NCI-H748 (cell line): ENCODE measurements at regions not wholly inside any gene's neighbourhood (a gene's known extent, or its start where the extent isn't known, plus 50 kb on each side); places are given as distances from the start of the nearest gene placed in this dataset.

Experiments used
- DNase-seq: peaks from one replicate; lab custom pipeline; 2025; ENCODE audit not compliant: unreplicated experiment; lab: John Stamatoyannopoulos, UW

DNA sequence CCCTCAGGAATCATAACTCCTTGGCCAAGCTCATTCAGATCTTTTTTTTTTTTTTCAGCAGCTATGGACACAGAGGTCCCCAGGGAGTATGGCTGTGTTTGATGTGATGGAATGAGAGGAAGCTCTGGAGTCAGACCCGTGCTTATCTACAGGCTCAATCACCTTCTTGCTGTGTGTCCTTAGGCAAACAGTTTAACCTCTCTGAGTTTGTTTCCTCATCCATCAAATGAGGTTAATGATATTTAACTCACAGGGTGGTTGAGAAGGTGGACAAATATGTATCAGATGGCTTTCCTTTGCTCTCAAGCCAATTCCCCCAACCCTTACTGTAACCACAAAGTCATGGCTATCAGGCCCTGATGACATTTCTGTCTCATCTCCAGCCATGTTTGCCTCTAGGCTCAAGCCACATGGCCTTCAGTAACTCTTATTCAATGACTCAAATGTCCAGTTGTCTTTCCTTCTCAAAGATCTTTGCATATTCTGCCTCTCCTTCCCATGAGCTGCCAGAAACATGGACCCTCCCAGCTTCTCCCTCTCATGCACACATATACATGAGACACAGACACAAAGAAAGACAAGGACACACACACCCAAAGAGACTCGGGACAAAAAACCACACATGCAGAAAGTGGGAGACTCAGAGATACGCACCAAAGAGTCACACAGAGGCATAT, 303.5 kb upstream of the KAZN start:
- DNase-seq: no peak

- no peak for DNase-seq
These were observed 301.7 kb upstream of the KAZN start for GRCh38 chr1:14296795-14297194.

DNA sequence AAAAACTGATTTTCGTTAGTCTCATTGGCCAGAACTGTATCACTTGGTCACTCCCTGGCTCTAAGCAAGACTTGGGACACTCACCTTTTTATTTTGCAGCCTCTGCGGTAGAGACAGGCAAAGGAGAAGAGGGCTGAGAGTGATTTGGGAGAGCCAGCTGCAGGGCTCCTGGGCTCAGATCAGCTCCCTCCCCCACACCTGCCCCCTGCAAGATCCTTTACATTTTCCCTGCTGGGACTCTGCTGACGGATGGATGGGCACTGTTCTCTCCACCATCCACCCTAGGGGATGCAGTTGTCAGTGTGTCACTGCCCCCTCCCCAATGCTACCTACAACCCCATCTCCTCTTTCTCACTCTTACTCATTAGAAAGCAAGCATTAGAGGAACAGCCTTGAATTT, 301.1 kb upstream of the KAZN start:
- DNase-seq: no peak

- peak; percentile 72 for DNase-seq
These were observed 299.7 kb upstream of the KAZN start for GRCh38 chr1:14298806-14299205.

DNA sequence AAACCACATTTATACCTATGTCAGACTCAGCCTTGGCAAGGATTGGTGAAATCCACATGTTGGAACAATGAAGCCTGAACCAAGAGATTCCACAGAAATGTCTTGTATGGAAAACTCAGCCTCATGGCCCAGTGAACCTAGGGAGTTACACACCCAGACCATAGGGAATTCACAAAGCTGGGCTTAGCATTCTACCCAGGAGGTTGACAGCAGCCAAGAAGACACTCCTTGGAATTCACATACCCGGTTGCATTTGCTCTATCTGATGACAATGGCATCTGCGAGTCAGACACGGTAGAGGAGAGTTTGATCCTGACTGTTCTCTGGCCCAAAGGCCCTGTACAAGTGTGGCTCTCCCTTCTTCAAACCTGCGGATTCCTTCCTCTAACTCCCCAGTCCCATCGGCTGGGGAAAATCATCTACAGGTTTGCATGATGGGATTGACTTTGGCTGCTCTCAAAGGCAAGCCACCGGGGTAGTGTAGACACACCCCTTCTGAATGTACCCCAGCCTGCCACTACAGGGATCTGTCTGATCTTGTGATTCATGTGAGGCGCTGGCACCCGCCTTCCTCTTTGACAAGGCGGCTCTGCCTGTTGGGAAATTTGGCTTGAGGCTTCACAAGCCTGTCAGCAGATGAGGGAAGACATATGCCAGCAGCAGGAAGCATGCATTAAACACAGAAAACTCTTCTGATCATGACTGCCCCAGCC, 297.3 kb upstream of the KAZN start:
- DNase-seq: no peak

DNA sequence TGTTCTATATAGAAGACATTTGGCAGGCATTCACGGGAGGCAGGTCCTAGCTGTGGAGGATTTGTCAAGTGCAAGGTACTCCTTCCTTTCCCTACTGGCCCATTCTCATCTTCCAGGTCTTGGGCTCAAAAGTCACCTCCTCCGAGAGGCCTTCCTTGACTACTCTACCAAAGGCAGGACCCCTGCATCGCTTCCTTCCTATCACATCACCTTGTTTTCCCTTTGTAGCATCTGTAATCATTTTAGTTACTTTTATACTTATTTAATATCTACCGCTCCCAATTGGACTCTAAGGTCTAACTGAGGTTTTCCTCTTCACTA, 296.8 kb upstream of the KAZN start:
- DNase-seq: no peak

DNA sequence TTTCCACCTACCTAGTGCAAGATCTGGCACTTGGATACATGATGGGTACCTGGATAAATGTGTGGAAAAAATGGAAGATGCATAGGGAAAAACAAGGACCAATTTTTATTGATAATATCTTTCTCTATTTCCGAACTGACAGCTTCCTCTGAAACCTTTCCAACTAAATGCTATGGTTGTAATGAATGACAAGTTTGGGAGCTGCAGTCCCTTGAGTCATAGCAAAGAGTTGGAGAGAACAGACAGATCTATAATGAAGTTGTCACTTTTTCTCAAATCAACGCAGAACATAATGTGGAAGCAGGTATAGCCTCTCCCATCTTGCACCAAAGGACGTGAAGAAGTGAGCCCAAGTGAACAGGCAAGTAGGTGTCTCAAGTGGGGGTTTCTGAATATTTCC, 296.5 kb upstream of the KAZN start:
- DNase-seq: no peak

DNA sequence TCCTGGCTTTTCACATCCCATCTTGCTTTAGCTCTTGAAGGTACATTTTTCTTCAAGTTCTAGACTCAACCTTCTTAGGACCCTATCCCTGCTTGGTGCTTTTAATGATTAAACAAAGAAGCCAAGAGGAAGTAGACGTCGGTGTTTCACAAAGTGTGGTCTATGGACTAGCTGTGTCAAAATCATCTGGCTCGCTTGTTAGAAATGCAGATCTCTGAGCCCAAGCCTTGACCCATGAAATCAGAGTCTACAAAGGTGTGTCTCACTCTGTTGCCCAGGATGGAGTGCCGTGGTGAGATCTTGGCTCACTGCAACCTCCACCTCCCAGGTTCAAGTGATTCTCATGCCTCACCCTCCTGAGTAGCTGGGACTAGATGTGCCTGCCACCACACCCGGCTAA, 295.5 kb upstream of the KAZN start:
- DNase-seq: no peak

- no peak for DNase-seq
These were observed 294.1 kb upstream of the KAZN start for GRCh38 chr1:14304381-14304865.

GRCh38 chr1:14308460-14308859, 290.0 kb upstream of the KAZN start:
- DNase-seq: no peak

DNA sequence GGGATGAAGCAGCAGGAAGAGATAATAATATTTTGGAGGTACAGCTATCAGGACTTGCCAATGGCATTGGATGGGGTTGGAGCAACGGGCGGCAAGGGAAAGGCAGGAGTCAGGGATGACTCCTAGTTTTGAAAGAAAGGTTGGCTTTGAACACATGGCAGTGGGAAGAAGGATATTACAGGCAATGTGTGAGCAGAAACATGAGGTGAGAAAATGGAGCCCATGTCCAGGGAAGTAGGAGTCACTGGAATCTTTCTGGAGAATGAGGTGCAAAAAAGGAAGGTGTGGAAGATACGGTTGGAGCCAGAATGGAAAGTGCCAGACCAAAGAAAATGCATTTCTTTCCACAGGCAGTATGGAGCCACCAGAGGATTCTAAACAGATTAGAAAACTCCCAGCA, 288.5 kb upstream of the KAZN start:
- DNase-seq: no peak

DNA sequence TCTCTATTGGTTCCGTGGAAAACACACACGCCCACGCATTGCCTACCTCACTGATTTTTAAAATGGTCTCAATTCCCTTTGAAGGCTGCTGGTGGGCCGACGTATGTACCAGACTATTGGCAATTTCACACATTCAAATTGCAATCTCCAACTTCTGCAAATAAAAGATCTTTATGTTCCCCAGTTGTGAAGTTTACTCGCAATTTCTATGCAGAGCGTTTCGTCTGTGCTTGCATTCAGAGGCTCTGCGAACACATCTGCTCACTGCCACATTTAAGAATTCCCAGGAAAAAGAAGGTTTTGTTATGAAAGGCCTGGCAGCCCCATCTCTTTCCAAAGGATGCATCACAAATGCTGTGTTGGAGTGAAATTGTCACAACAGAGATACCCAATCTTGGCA, 288.0 kb upstream of the KAZN start:
- DNase-seq: no peak

DNA sequence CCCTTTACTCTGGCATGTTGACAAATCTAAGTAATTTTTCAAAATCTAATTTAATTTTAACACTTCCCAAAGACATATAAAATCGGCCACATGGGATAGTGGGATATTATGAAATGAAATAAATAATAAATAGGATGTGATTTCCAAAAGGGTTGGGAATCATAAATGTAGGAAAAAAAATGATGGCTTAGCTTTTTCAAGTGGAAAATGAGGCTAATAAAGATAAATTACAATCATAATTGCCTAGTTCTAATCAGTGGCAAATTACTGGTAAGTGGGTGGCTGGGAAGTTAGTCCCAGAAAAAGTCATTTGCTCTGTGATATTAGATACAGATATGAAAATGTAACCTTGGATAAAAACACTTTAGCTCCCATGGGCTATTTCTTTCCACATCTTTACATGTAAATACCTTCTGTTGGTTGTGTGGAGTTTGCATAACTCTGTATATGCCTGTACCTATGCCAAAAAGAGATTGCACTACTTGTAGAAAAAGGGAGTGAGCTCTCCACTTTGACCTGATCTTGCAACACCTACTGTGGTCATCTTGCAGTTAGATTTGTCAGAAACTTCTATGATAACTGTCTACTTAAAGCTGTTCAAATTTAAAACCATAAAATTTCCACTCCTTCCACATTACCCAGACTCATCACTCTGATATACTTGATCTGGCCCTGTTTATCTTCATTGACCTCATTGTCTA, 284.6 kb upstream of the KAZN start:
- DNase-seq: no peak

DNA sequence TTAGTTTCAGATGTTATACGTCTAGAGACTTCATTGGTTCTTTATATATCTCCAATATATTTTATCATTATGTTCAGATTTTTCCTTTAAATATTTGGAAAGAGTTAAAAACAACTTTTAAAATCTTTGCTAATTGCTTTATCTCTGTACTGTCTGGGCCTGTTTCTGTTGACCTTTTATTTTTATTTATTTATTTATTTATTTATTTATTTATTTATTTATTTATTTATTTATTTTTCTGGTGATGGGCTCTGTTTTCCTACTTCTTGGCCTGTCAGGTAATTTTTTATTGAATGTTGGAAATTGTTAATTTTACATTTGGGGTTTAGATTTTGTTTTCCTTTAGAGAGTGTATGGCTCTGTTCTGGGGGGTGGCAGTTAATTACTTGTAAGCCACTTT, 279.7 kb upstream of the KAZN start:
- no peak for DNase-seq

DNA sequence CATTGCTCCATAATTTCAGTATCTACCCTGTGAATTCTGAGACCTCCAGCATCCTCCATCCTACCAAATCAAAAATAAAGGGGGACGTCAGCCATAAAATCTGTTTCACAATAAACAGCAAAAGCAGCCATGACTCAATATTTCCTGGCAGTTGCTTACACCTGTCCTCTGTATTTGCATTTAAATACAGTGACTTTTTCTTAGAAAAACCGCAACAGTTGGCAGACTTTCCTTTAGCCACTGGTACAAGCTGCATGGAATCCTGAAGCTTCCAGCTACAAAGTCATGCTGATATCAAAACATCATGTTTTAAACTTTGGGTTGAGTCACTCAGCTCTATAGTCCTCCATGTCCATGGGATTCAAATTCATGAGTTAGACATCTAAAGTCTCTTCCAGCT, 278.0 kb upstream of the KAZN start:
- DNase-seq: peak; percentile 86

DNA sequence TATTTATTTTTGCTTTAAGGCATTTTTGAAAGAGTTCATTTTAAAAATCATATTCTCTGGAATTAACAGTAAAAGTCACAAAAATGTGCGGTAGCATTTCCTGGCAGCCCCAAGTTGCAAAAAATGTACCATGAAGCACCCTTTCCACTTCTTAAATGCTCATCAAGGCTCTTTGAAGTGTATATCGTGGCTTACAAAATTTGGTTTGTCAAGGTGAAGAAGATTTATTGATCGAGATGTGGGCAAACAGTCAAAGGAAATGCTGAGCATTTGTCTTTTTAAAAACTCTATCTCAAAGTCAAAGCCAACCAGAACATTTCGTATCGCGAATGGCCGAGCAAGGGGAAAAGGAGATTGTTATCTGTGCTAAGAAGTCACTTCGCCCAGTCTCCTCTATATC, 277.5 kb upstream of the KAZN start:
- DNase-seq: peak; percentile 44

GRCh38 chr1:14321422-14321821, 277.1 kb upstream of the KAZN start:
- DNase-seq: peak; percentile 64

DNA sequence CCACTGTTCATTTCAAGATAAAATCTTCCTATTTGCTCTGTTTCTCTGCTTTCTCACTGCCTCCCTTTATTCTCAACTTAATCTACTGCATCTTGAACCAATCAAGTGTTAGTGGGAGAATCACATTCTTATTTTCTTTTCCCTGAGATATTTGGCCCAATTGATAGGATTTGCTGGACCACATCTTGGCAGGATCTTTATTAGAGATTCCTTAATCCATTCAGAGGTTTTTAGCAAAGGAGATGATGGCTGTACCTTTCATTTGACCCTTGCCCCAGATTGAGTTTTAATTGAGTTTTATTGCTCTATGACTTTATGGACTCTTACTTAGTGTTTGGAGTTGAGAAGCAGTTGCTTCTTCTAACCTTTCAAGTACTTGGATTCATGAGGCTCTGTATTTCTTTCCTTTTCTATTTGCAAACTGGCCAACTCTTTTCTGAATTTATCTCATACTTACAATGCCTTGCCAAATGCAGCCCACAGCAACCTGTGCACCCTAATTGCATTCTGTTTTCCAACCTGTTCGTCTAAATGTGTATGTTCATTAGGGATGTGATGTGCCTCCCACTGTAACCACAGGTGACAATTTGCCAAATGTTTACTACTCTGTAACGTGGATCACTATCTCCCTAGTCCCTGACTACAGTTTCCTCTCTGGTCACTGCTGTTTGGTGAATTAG, 274.8 kb upstream of the KAZN start:
- no peak for DNase-seq

GRCh38 chr1:14324248-14324630, 274.2 kb upstream of the KAZN start:
- DNase-seq: no peak

GRCh38 chr1:14326857-14327256, 271.6 kb upstream of the KAZN start:
- no peak for DNase-seq

DNA sequence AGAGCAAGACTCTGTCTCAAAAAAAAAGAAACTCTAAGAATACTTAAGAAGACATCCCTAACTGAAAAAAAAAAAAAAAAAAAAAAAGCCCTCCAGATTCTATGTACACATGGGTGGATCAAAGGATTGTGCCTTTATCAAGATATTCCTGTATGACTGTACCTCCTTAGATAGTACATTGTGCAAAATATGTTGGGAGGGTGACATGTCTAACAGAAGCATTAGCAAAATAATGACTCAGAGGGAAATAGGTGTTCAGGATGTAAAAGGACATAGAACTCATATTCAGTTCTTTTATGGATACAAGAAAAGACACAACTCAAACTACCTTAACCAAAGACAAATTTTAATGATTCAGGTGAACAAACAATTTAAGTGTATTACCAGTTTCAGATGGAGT, 269.8 kb upstream of the KAZN start:
- DNase-seq: no peak

GRCh38 chr1:14332158-14332557, 266.3 kb upstream of the KAZN start:
- DNase-seq: no peak
